GM12874 (cell line): ENCODE measurements at regions not wholly inside any gene's neighbourhood (a gene's known extent, or its start where the extent isn't known, plus 50 kb on each side); places are given as distances from the start of the nearest gene placed in this dataset.

Experiments
- CTCF ChIP-seq: IDR thresholded peaks from 2 replicates; pipeline ENCODE4 v1.5.1; 2011; ENCODE audit warnings: low read depth, mild to moderate bottlenecking, control low read depth, low read length, moderate library complexity; ENCODE audit not compliant: insufficient read depth

DNA sequence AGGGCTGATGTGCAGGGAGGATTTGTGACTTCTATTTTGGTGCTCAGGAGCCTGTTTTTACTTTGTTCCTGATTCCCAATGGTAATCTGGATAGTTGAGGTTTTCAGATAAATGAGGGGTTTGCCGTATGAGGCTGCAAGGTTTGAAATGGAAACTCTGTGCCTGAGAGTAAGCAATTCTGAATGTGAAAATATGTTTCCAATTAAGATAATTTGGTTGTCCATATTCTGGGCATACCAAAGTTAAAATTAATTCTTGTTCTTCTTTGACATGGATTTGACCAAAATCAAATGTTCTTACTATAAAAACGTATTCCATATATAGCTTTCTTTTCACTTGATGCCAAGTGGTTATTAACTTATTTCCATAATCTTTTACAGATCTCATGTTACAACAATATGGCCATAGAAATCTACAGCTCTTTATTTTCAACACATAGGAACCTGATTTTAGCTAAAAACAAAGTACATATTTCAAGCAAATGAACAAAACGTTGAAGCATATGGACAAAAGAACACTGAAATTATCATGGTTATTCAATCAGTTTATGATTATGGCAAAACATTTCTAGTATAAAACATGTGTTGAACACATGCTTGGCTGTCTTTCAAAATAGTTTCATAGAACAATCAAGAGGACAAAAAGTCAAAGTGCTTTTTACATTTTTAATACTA lies 63.4 kb upstream of the ARHGAP28 start:
- TF ChIP-seq CTCF: no peak

- TF ChIP-seq CTCF: no peak
Observed at GRCh38 chr18:6668836-6669235, 60.7 kb upstream of the ARHGAP28 start.

GRCh38 chr18:6672821-6673308 lies 56.7 kb upstream of the ARHGAP28 start:
- no peak for TF ChIP-seq CTCF

GRCh38 chr18:6677086-6677485 lies 52.4 kb upstream of the ARHGAP28 start:
- no peak for TF ChIP-seq CTCF

DNA sequence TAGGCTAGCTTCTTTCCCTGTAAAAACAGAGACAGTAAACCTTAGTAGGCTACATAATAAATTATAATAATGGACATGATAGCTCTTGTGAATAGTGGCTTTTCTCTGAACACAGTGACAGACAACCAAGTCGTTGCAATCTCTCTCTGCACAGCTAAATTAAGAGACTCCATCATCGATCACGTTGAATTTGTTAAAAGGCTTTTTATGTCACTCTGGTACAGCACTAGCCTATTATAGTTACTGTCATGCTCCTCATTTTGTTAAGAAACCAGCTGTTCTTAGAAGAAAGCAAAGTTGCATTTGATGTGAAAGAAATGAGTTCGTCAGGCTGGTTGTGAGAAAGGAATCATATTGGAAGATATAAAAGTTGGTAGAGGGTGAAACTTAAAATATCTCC lies 50.3 kb upstream of the ARHGAP28 start:
- no peak for TF ChIP-seq CTCF
